ENCODE measurements at regions not wholly inside any gene's neighbourhood (a gene's known extent, or its start where the extent isn't known, plus 50 kb on each side); places are given as distances from the start of the nearest gene placed in this dataset.

- DNase-seq: no peak
Observed at GRCh38 chr16:85534536-85535351, 78.4 kb upstream of the GSE1 start.

GRCh38 chr16:85535352-85536072, 77.6 kb upstream of the GSE1 start:
- DNase-seq: no peak

GRCh38 chr16:85536073-85536410, 77.1 kb upstream of the GSE1 start:
- peak; percentile 51 to 74 (median 61) for DNase-seq

GRCh38 chr16:85536411-85537330, 76.5 kb upstream of the GSE1 start:
- DNase-seq: peak in 1 of 3 donors; percentile 26

- no peak for DNase-seq
Observed at GRCh38 chr16:85537331-85537788, 75.8 kb upstream of the GSE1 start.

GRCh38 chr16:85537795-85538401, 75.2 kb upstream of the GSE1 start:
- DNase-seq: no peak

- DNase-seq: no peak
Observed at GRCh38 chr16:85539084-85539483, 74.0 kb upstream of the GSE1 start.

- DNase-seq: no peak
Observed at GRCh38 chr16:85539629-85540291, 73.4 kb upstream of the GSE1 start.

- no peak for DNase-seq
Observed at GRCh38 chr16:85541181-85541580, 71.9 kb upstream of the GSE1 start.

GRCh38 chr16:85541619-85541979, 71.5 kb upstream of the GSE1 start:
- no peak for DNase-seq

- peak; percentile 44 to 47 (median 44) for DNase-seq
Observed at GRCh38 chr16:85541980-85542900, 70.9 kb upstream of the GSE1 start.

- no peak for DNase-seq
Observed at GRCh38 chr16:85543536-85543935, 69.6 kb upstream of the GSE1 start.

GRCh38 chr16:85544016-85544415, 69.1 kb upstream of the GSE1 start:
- DNase-seq: peak; percentile 73 to 75 (median 74)

- DNase-seq: no peak
Observed at GRCh38 chr16:85544668-85545067, 68.5 kb upstream of the GSE1 start.

- DNase-seq: no peak
Observed at GRCh38 chr16:85545227-85545818, 67.8 kb upstream of the GSE1 start.

- DNase-seq: no peak
Observed at GRCh38 chr16:85546585-85547447, 66.3 kb upstream of the GSE1 start.

- DNase-seq: no peak
Observed at GRCh38 chr16:85548375-85548774, 64.7 kb upstream of the GSE1 start.

- no peak for DNase-seq
Observed at GRCh38 chr16:85549766-85550421, 63.2 kb upstream of the GSE1 start.

GRCh38 chr16:85550422-85550864, 62.7 kb upstream of the GSE1 start:
- DNase-seq: no peak
